Activated T-cell treated with anti-CD3 and anti-CD28 coated beads, Interleukin-2, amount 50 U/mL, for 24 hours (primary cell): ENCODE measurements at regions not wholly inside any gene's neighbourhood (a gene's known extent, or its start where the extent isn't known, plus 50 kb on each side); places are given as distances from the start of the nearest gene placed in this dataset.

Source experiments
- DNase-seq: peaks from one replicate; pipeline ENCODE4 v3.0.0-alpha.2; 2020
- H3K27ac Mint-ChIP-seq: 2 replicates; pipeline ENCODE4 v1.8.0; 2020; ENCODE audit warnings: mild to moderate bottlenecking, mixed read lengths
- H3K27me3 Mint-ChIP-seq: 2 replicates; pipeline ENCODE4 v1.8.0; 2020; ENCODE audit warnings: mixed read lengths
- H3K36me3 Mint-ChIP-seq: 2 replicates; pipeline ENCODE4 v1.8.0; 2020; ENCODE audit warnings: low read depth, mixed read lengths
- H3K4me1 Mint-ChIP-seq: 2 replicates; pipeline ENCODE4 v1.8.0; 2020; ENCODE audit warnings: low read depth, mixed read lengths
- H3K4me3 Mint-ChIP-seq: 2 replicates; pipeline ENCODE4 v1.8.0; 2020; ENCODE audit warnings: mild to moderate bottlenecking, moderate library complexity, mixed read lengths
- H3K9me3 Mint-ChIP-seq: 2 replicates; pipeline ENCODE4 v1.8.0; 2020; ENCODE audit warnings: mixed read lengths

DNA sequence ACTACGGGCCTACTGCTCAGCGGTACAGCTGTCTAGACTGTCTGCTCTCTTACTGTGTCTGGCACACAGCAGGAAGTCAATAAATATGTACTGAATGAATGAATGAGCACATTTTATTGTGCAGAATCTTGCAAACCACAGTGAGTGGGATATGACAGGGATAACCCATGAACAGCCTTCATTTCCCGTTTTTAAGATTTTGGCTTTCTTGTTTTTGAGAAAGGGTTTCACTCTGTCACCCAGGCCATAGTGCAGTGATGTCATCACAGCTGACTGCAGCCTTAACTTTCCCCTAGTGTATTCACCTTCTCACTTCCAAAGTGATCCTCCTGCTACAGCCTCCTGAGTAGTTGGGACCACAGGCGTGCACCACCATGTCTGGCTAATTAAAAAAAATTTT is 203.1 kb downstream of the AEBP2 start:
- no peak overlapping the region for H3K27ac Mint-ChIP-seq
- H3K4me1 Mint-ChIP-seq = no peaks in the 10 kb centered on the region
- no peaks in the 10 kb centered on the region for H3K27me3 Mint-ChIP-seq

DNA sequence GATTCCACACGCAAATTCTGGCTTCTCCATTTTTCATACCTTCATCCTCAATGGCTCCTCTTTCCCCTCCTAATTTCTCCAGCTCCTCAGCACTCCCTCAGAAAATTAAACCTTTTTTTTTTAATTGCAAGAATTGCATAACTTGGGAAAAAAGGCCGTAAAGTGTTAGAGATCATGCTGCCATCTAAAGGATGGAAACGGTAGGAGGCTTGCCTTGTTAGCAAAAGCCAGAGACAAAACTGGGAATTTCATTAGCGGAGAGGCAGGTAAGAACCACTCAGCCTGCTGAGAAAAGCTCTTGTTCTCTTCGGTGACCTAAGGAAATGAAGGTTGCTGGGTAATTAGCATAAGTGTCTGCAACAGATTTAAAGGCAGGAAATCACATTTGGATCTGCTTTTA is 204.3 kb downstream of the AEBP2 start:
- Mint-ChIP-seq H3K4me3 (no peak overlapping the region), H3K27me3 (no peaks in the 10 kb centered on the region)

More for the DNA sequence above, 203.1 kb downstream of the AEBP2 start:
- Mint-ChIP-seq H3K36me3 (no peaks in the 10 kb centered on the region), H3K4me3 (no peak overlapping the region), H3K9me3 (peaks cover 7% of the 10 kb centered on the region)
- DNase-seq = no peak

DNA sequence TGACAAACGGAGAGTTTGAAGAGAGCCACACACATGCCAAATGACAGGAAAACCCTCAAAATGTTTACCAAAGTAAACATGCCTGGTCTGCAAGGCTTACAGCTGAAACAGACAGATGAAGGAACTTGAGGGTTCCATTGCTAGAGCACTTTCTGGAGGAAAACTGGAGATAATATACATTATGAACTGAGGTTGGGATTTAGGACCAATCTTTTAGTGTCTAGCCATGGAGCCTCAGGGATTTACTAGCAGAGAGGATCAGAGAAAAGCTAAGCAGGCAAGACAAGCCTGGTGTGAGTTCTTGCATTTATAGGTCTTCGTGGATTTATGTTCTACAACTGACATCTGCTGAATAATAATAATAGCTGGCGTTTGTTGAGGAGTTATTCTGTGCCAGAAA is 205.3 kb downstream of the AEBP2 start:
- DNase-seq = no peak
- Mint-ChIP-seq H3K27me3 (no peaks in the 10 kb centered on the region), H3K27ac (no peak overlapping the region), H3K4me3 (no peak overlapping the region), H3K9me3 (peaks cover 7% of the 10 kb centered on the region), H3K4me1 (peaks cover 3% of the 10 kb centered on the region), H3K36me3 (no peaks in the 10 kb centered on the region)

More for the DNA sequence above, 204.3 kb downstream of the AEBP2 start:
- Mint-ChIP-seq H3K9me3 (peaks cover 7% of the 10 kb centered on the region), H3K27ac (no peak overlapping the region), H3K36me3 (no peaks in the 10 kb centered on the region), H3K4me1 (peaks cover 3% of the 10 kb centered on the region)
- no peak for DNase-seq

DNA sequence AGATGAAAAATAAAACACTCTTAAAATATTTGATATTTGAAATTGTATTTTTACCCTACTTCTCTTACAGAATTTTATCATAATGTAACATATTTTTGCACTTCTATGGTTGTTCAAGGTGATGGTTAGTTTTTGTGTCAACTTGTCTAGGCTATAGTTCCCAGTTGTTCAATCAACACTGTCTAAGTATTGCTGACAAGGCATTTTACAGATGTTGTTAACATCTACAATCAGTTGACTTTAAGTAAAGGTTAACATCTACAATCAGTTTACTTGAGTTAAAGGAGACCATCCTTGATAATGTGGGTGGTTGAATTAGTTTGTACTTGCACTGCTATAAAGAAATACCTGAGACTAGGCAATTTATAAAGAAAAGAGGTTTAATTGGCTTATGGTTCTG is 206.5 kb downstream of the AEBP2 start:
- no peaks in the 10 kb centered on the region for H3K27me3 Mint-ChIP-seq
- peaks cover 3% of the 10 kb centered on the region for H3K4me1 Mint-ChIP-seq
- H3K4me3 Mint-ChIP-seq = no peak overlapping the region
- no peak for DNase-seq
- no peaks in the 10 kb centered on the region for H3K36me3 Mint-ChIP-seq
- no peak overlapping the region for H3K27ac Mint-ChIP-seq
- H3K9me3 Mint-ChIP-seq = peaks cover 7% of the 10 kb centered on the region

DNA sequence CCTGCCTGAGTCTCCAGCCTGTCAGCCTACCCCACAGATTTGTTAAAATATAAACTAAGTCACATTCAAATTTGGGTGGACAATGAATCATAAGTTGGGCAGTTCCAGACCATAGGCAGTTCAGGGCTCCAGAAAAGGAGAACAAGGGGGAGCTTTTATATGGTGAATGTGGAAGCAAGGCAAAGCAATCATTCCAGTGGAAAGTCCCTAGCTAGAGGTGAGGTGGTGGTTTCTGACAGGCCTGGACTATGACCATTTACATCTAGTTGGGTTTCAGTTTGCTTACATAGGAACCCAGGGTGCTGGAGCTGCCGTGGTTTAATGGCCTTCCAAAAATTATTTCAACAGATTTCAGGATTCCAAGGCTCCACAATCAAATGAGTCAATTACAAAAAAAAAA is 207.3 kb downstream of the AEBP2 start:
- Mint-ChIP-seq H3K4me3 (no peak overlapping the region), H3K9me3 (peaks cover 7% of the 10 kb centered on the region), H3K27me3 (no peaks in the 10 kb centered on the region), H3K4me1 (peaks cover 3% of the 10 kb centered on the region), H3K27ac (no peak overlapping the region), H3K36me3 (no peaks in the 10 kb centered on the region)
- DNase-seq = no peak

DNA sequence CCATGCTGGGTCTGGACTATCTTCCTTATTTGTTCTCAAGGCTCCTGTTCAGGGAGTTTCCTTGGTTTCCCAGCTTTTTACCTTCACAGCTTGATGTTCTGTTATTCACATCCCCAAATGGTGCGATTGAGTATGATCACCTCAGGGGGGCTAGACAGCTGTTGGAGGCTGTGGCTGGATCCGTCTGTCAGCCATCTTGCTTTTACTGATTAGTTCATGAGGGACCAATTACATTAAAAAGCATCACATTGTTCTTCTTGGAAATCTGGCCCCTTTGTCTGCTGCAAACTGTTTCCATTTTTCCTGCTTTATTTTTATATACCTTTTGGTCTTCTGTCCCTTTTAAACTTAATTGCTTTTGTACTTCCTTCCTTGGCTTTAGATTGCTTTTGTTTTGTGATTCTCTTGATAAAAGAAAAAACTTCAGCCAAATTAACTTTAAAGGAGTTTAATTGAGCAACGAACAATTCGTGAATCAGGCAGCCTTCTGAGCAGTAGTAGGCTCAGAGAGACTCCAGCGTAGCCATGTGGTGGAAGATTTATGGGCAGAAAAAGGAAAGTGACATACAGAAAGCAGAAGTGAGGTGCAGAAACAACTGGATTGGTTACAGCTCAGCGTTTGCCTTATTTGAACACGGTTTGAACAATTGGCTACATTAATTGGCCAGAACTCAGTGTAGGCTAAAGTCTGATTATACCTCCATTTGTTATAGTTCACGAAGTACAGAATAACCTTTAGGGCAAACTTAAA is 208.7 kb downstream of the AEBP2 start:
- DNase-seq = no peak
- H3K36me3 Mint-ChIP-seq = no peaks in the 10 kb centered on the region
- H3K4me1 Mint-ChIP-seq = peaks cover 3% of the 10 kb centered on the region
- H3K27ac Mint-ChIP-seq = no peak overlapping the region
- H3K9me3 Mint-ChIP-seq = peaks cover 7% of the 10 kb centered on the region
- H3K27me3 Mint-ChIP-seq = no peaks in the 10 kb centered on the region
- no peak overlapping the region for H3K4me3 Mint-ChIP-seq

DNA sequence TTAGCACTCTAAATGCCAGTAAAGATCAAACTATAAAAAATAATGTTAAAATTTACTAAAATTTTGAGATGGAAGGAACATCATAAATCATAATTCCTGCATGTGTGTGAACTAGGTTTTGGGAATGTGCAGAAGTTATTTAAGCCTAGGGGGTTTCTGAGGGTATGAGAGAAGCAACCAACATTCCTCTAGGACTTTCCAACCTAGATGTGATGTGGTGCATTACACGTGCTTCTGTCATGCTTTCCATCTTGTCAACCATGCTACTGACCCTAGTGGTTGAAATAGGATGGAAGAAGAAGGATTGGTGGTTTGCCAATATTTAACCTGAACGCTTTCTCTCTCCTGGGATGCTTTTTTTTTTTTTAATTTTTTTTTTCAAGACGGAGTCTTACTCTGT is 209.3 kb downstream of the AEBP2 start:
- Mint-ChIP-seq H3K27ac (no peak overlapping the region), H3K9me3 (peaks cover 7% of the 10 kb centered on the region), H3K36me3 (no peaks in the 10 kb centered on the region), H3K4me1 (peaks cover 3% of the 10 kb centered on the region), H3K27me3 (no peaks in the 10 kb centered on the region), H3K4me3 (no peak overlapping the region)
- no peak for DNase-seq

DNA sequence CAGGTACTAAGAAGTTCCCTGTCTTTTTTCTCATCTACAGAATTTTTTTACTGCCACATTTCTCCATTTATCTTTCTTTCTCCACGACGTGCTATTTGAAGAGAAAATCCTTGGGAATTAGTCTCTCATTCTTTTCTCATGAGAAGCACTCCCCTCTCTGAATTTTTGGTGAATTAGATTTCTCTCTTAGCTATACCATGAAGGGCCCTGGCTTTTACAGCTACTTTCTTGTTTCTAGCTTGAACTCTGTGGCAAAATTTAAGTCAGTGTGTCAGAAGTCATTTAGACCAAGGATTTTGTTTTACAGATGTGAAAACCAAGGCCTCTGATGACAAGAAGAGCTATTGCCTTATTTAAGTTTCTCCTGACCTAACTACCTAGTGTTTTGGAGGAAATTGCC is 213.1 kb downstream of the AEBP2 start:
- Mint-ChIP-seq H3K9me3 (no peaks in the 10 kb centered on the region), H3K4me1 (peaks cover 3% of the 10 kb centered on the region), H3K36me3 (no peaks in the 10 kb centered on the region), H3K27ac (no peak overlapping the region), H3K4me3 (no peak overlapping the region), H3K27me3 (no peaks in the 10 kb centered on the region)
- DNase-seq = no peak

DNA sequence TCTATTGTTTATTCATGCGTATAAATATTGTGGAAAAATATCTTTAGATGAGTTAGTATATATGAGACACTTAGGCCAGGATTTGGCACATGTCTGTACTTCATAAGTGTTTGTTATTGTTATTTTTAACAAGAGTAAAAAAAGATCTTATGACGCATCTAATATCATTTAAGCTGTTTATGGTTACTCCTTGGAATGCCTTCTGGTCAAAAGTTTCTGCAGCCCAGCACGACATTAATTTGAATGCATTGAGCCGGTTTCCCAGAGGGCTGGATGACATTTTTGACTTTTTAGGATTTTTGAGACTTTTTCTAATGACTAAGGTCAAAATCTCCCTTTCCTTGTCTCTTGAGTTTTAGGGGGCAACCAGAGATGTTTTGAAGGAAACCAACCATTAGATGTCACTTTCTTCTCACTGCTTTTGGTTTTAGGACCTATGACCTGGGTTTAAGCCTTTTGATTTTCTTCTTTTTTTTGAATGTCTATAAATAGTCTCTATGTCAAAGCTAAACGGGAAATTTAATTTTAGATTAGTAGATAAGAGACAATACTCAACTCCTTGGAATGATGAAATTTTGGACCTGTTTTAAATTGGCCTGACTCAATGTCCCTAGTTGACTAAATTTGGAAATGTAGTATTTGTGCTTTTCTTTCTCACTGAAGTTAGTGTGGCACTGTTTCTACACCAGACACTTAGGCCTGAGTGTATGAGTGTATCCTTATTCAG is 215.5 kb downstream of the AEBP2 start:
- Mint-ChIP-seq H3K27ac (no peak overlapping the region), H3K4me1 (no peaks in the 10 kb centered on the region), H3K27me3 (no peaks in the 10 kb centered on the region), H3K9me3 (no peaks in the 10 kb centered on the region), H3K36me3 (no peaks in the 10 kb centered on the region), H3K4me3 (no peak overlapping the region)
- no peak for DNase-seq

DNA sequence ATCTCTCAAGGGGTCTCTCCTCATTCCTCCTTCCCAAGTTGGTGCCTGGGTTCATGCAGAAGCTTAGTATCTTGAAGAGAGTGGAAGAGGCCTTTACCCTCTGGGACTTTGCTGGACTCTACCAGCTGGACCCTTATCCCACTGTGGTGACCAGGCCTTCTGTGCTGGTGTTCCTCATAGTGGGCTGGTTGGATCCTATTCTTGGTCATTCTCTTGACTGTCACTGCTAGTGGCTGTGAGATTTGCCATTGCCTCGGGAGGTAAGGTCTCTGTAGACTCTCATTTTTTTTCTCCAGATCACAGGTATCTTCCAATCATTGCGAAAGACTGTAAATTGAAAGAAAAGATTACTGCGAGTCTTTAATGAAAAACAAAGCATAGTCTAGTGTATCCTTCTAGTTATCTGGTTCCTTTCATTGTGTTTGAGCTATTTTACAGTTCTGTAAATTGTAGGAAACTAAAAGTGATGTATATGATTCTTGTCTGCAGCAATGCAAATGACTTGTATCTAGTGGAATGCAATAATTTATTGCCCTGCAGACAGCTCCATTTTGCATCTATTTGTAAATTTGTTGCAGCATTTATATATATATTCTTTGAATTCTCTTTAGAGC is 217.9 kb downstream of the AEBP2 start:
- H3K4me1 Mint-ChIP-seq = peaks cover 5% of the 10 kb centered on the region
- no peaks in the 10 kb centered on the region for H3K9me3 Mint-ChIP-seq
- no peaks in the 10 kb centered on the region for H3K36me3 Mint-ChIP-seq
- H3K4me3 Mint-ChIP-seq = no peak overlapping the region
- DNase-seq = no peak
- H3K27ac Mint-ChIP-seq = no peak overlapping the region
- H3K27me3 Mint-ChIP-seq = no peaks in the 10 kb centered on the region

DNA sequence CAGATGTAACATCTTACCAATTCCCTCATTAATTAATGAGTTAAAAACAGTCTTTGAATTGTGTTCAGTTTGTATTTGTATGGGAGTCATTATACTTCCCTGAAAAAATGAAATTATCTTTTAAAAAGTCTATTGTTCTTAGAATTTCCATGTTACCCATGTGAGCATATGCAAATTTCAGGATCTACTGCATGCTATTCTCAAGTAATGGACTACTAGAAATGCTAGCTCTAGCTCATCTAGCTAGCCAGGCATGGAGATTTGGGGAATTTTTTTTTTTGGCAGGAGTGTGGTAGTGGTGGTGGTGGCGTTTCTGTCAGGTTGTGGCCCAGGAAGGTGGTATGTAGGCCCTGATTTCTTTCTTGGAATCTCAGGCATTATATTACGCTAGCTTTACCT is 218.4 kb downstream of the AEBP2 start:
- H3K36me3 Mint-ChIP-seq = no peaks in the 10 kb centered on the region
- H3K9me3 Mint-ChIP-seq = no peaks in the 10 kb centered on the region
- H3K4me1 Mint-ChIP-seq = peaks cover 5% of the 10 kb centered on the region
- no peaks in the 10 kb centered on the region for H3K27me3 Mint-ChIP-seq
- H3K27ac Mint-ChIP-seq = no peak overlapping the region
- no peak overlapping the region for H3K4me3 Mint-ChIP-seq
- no peak for DNase-seq

DNA sequence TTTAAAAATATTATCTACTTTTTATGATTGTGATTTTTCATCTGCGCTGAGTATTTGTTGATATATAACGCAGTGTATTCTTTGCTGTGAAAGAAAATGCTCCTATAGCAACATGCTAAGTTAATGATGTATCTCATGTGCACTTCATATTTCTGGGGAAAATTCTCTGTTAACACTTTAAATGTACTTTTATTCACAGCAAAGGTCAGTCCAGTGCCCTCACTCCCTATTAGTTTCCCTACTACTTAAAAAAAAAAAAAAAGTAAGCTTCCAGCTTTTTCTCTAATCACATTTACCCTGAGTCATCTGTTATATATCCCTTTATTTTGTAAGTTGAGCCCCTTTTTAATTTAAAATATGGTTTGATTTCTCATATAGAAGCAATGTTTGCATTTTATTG is 219.8 kb downstream of the AEBP2 start:
- Mint-ChIP-seq H3K36me3 (no peaks in the 10 kb centered on the region), H3K27ac (no peak overlapping the region), H3K4me3 (no peak overlapping the region), H3K4me1 (peaks cover 5% of the 10 kb centered on the region), H3K9me3 (no peaks in the 10 kb centered on the region), H3K27me3 (no peaks in the 10 kb centered on the region)
- DNase-seq = no peak

DNA sequence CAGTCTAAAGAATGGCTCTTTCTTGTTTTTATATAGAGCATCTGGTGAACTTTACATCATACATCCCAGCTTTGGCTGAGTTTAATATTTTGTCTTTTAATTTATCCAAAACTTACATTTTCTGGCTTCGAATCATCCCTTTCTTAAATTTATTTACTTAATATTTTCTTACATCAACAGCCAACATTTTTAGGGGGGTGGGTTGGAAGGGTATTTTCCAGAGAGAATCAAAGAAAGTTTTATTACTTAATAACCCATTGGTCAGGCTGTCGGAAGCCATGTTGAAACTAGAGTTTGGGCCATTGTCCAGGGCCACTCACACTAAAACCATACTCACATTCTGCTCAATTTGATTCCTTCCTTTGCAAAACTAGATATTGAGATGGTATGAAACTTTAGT is 220.2 kb downstream of the AEBP2 start:
- Mint-ChIP-seq H3K27me3 (no peaks in the 10 kb centered on the region), H3K4me1 (peaks cover 5% of the 10 kb centered on the region), H3K4me3 (no peak overlapping the region), H3K27ac (no peak overlapping the region), H3K9me3 (no peaks in the 10 kb centered on the region), H3K36me3 (no peaks in the 10 kb centered on the region)
- DNase-seq = no peak

DNA sequence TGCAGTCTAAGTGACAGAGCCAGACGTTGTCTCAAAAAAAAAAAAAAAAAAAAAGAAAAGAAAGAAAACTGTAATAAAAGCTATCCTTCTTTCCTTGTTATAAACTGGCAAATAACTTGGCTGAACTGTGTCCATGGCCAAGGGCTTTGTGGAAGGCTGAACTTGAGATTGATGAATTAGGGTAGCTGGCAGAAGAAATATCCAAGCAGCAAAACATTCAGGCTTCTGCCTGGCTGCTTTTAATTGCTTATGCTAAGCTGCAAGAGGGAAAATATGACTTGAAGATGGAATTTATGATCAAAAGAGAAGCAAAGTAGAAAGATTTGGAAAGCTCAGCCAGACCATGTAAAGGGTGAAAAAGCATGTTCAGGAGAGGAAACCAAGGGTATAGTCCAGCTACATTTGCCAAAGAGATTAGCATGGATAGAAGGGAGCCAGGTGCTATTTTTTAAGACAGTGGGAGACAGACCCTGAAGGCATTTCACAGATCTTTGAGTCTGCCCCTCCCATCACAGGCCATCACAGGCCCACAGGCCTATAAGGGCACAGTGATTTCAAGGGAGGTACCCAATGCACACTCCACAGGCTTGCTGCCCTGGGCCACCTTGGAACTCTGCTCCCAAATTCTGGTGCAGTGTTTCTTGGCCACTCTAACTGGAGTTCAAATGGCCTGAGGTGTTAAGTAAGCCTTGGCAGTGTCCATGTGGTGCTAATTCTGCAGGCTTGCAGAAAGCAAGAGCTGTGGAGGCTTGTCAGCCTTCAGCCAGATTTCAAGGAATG is 226.0 kb downstream of the AEBP2 start:
- Mint-ChIP-seq H3K4me1 (peaks cover 5% of the 10 kb centered on the region), H3K36me3 (no peaks in the 10 kb centered on the region), H3K27ac (no peak overlapping the region), H3K4me3 (no peak overlapping the region), H3K27me3 (no peaks in the 10 kb centered on the region), H3K9me3 (no peaks in the 10 kb centered on the region)
- DNase-seq = no peak
